ENCODE measurements at regions not wholly inside any gene's neighbourhood (a gene's known extent, or its start where the extent isn't known, plus 50 kb on each side); places are given as distances from the start of the nearest gene placed in this dataset.

DNA sequence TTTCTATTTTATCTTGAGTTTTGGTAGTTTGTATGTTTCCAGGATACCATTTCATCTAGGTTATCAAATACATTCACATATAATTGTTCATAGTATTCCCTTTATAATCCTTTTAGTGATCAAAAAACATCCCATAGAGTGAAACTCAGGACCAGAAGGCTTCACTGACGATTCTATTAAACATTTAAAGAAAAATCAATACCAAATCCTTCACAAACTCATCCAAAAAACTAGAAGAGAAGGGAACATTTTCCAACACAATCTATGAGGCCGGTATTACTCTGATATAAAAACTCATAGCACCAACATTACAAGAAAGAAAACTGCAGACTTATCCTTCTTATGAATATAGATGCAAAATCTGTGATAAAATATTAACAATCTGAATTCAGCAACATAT, 203.4 kb downstream of the ANKRD50 start:
- TF ChIP-seq, protein P1, sequence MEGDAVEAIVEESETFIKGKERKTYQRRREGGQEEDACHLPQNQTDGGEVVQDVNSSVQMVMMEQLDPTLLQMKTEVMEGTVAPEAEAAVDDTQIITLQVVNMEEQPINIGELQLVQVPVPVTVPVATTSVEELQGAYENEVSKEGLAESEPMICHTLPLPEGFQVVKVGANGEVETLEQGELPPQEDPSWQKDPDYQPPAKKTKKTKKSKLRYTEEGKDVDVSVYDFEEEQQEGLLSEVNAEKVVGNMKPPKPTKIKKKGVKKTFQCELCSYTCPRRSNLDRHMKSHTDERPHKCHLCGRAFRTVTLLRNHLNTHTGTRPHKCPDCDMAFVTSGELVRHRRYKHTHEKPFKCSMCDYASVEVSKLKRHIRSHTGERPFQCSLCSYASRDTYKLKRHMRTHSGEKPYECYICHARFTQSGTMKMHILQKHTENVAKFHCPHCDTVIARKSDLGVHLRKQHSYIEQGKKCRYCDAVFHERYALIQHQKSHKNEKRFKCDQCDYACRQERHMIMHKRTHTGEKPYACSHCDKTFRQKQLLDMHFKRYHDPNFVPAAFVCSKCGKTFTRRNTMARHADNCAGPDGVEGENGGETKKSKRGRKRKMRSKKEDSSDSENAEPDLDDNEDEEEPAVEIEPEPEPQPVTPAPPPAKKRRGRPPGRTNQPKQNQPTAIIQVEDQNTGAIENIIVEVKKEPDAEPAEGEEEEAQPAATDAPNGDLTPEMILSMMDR (IDR thresholded peaks at IDR 0.05; ENCODE audit: control extremely low read depth, extremely low read depth, low read depth, missing control alignments), result no peak
- DNase-seq (ENCODE audit: extremely low spot score), result no peak
- ChIA-PET POLR2A (no interaction called here), CTCF (no interaction called here)

DNA sequence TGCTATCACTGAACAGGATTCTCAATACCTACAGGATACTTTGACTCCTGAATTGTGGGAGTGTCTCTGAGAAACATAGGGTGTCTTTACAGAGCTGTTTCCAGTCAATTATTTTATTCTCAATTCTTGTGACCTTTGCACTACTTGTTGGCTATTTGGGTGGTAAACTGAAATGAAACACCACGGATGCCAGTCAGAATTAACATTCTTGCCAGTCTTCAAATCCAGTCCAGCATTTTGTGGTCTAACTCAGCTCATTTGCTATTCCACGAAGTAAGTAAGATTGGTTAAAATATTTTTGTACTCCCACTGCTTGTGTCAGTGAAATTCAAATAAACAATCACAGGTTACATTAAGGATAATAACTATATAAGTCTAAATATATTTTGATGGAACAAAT, 197.9 kb downstream of the ANKRD50 start:
- no peak for DNase-seq (ENCODE audit: extremely low spot score)
- TF ChIP-seq, protein P1 (IDR thresholded peaks at IDR 0.05; ENCODE audit: control extremely low read depth, extremely low read depth, low read depth, missing control alignments), result no peak
- POLR2A ChIA-PET, result no interaction called here
- CTCF ChIA-PET, result interaction anchor here (1.1 kb wide), 1 partner anchor 22 kb away, joined by 4 read pairs; no protein-coding TSS in a partner anchor

DNA sequence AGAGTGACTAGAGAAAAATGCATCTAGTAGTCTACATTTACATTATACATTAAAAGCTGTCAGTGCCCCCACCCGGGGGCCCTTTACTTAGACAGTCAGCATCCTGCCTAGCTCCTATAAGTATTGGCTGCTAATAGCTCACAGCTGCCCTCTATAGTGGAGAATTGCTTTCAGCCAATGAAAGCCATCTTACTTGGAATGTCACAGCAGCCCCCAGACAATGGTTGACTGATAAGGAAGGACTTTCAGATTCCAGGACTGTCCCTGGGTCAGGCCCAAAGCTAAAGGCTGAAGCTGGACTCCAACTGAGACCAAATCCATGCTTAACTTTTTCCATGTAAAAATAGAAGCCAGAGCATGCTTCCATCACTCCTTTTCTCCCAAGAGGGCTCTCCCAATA, 196.9 kb downstream of the ANKRD50 start:
- TF ChIP-seq, protein P1 (IDR thresholded peaks at IDR 0.05; ENCODE audit: control extremely low read depth, extremely low read depth, low read depth, missing control alignments), result no peak
- DNase-seq (ENCODE audit: extremely low spot score), result no peak
- POLR2A ChIA-PET, result no interaction called here
- CTCF ChIA-PET, result interaction anchor here (0.8 to 1.1 kb wide), 2 partner anchors 9 to 21 kb away, joined by 4 read pairs; no protein-coding TSS in a partner anchor

DNA sequence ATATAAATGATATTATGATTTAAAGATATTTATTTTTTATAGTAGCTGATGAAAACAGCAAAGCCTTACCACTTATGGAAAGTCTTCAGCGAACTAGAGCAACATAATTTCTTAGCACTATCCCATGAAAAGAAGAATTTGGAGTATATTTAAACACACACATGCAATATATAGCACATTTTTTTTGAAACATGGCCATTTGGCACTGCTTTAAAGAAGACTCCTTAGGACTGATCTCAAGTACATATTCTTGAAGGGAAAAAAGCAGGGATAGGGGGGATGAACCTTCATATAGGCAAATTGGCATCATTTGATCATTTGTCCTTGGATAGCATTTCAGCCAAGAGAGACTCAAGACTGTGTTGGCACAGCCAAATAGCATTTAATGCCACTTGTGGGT, 193.3 kb downstream of the ANKRD50 start:
- CTCF ChIA-PET, result no interaction called here
- POLR2A ChIA-PET, result no interaction called here
- DNase-seq (ENCODE audit: extremely low spot score), result no peak
- TF ChIP-seq, protein P1 (IDR thresholded peaks at IDR 0.05; ENCODE audit: control extremely low read depth, extremely low read depth, low read depth, missing control alignments), result no peak

DNA sequence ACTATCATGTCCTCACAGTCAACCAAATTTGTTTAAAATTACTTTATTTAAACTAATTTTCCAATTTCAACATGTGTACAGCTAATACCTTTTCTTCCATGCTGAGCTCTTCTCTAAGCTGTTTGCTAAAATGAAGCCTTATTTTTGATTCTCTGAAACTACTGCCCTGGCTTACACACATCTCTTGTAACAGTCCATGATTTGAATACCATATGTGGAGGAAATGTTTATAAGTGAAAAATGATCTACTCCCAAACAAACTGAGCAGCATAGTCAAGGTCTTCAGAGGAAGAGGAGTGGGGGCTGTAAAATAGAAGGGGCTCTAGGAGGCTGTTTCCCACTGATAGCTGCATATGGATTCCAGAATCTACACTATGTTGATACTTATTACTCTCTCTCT, 188.7 kb downstream of the ANKRD50 start:
- POLR2A ChIA-PET, result no interaction called here
- CTCF ChIA-PET, result interaction anchor here (1.5 kb wide), 1 partner anchor 18 kb away, joined by 5 read pairs; no protein-coding TSS in a partner anchor
- TF ChIP-seq, protein P1 (IDR thresholded peaks at IDR 0.05; ENCODE audit: control extremely low read depth, extremely low read depth, low read depth, missing control alignments), result no peak
- no peak for DNase-seq (ENCODE audit: extremely low spot score)

DNA sequence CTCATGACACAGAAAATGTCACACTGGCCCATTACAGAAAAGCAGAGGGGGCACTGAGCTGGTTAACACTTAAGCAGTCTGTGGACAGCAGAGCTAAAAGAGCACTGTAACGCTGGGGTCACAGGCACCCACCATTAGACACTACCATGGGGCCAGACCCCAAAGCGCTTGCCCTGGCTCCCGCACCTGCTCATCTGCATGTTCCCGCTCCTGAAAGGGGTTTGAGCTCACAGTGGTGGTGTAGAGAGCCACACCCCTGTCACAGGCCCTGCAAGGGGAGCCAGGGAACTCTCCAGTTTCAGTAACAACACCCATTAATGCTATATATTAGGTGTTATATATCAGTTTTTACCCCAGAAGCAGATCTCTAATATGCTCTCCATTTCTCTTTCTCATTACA, 187.0 kb downstream of the ANKRD50 start:
- CTCF ChIA-PET, result no interaction called here
- POLR2A ChIA-PET, result no interaction called here
- no peak for DNase-seq (ENCODE audit: extremely low spot score)
- TF ChIP-seq, protein P1 (IDR thresholded peaks at IDR 0.05; ENCODE audit: control extremely low read depth, extremely low read depth, low read depth, missing control alignments), result no peak

DNA sequence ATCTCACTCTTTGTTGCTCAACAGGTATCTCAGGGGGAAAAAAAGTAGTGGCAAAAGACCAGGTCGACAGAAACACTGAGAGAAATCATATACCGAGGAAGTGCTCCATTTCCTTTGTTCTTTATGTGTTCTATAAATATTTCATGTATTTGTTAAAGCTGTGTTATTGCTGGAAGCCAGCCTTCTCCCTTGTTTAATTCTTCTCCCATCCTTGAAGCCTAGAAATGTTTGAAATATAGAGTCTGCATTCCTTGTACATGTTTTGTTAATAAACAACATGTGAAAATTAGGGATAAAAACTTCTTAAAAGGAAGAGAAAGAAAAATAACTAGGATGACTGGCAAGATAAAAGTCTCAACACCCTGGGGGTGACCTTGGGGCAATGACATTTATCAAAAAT, 186.2 kb downstream of the ANKRD50 start:
- DNase-seq (ENCODE audit: extremely low spot score), result no peak
- TF ChIP-seq, protein P1 (IDR thresholded peaks at IDR 0.05; ENCODE audit: control extremely low read depth, extremely low read depth, low read depth, missing control alignments), result no peak
- POLR2A ChIA-PET, result no interaction called here
- CTCF ChIA-PET, result no interaction called here
